Caco-2 (cell line): ENCODE measurements at regions not wholly inside any gene's neighbourhood (a gene's known extent, or its start where the extent isn't known, plus 50 kb on each side); places are given as distances from the start of the nearest gene placed in this dataset.

Experiments
- BruUV-seq: library from RNA; stranded (reverse); fragments of 400-500 nt; replicated peaks from 2 replicates; lab custom pipeline; 2021; lab: Mats Ljungman, UMichigan
- CTCF ChIA-PET: fragments of 300-600 bp; sonication (Branson Sonifier 250); formaldehyde crosslinking; loops from one replicate; lab custom pipeline; 2022; ENCODE audit warnings: antibody characterized with exemption; lab: Charles Lee
- POLR2A ChIA-PET: fragments of 300-600 bp; sonication (Branson Sonifier 250); formaldehyde crosslinking; loops from one replicate; lab custom pipeline; 2022; ENCODE audit warnings: antibody characterized with exemption; lab: Charles Lee
- DNase-seq, 2 experiments: peaks; one replicate each; pipeline versions ENCODE4 v3.0.0 to v3.0.0-alpha.2; 2020 to 2022
- H3K27me3 ChIP-seq: replicated peaks from 2 replicates; pipeline ENCODE4 v1.6.0; 2011; ENCODE audit warnings: low read length; ENCODE audit not compliant: control insufficient read depth, insufficient read depth
- H3K36me3 ChIP-seq: 2 replicates; pipeline ENCODE4 v1.5.1; 2011; ENCODE audit warnings: low read length; ENCODE audit not compliant: control insufficient read depth, insufficient read depth
- H3K4me1 ChIP-seq: fragments of 250-450 bp; sonication (Bioruptor Pico); 2 replicates; pipeline ENCODE4 v1.5.1; 2020; ENCODE audit warnings: mild to moderate bottlenecking
- H3K4me3 ChIP-seq: 2 replicates; pipeline ENCODE4 v1.5.1; 2011; ENCODE audit warnings: low read depth, mild to moderate bottlenecking, control low read depth, low read length
- H3K9me3 ChIP-seq: fragments of 250-450 bp; sonication (Bioruptor Pico); 2 replicates; pipeline ENCODE4 v1.5.1; 2020; ENCODE audit warnings: mild to moderate bottlenecking, moderate library complexity
- H3K27ac Mint-ChIP-seq: one replicate; pipeline ENCODE4 v1.8.0; 2022; ENCODE audit warnings: mixed read lengths; ENCODE audit not compliant: unreplicated experiment
- H3K27me3 Mint-ChIP-seq: one replicate; pipeline ENCODE4 v1.8.0; 2022; ENCODE audit warnings: mixed read lengths; ENCODE audit not compliant: insufficient read depth, unreplicated experiment
- H3K36me3 Mint-ChIP-seq: one replicate; pipeline ENCODE4 v1.8.0; 2022; ENCODE audit warnings: mild to moderate bottlenecking, mixed read lengths; ENCODE audit not compliant: insufficient read depth, unreplicated experiment
- H3K4me1 Mint-ChIP-seq: one replicate; pipeline ENCODE4 v1.8.0; 2022; ENCODE audit warnings: low read depth, mixed read lengths; ENCODE audit not compliant: unreplicated experiment
- H3K4me3 Mint-ChIP-seq: one replicate; pipeline ENCODE4 v1.8.0; 2022; ENCODE audit warnings: mild to moderate bottlenecking, moderate library complexity, mixed read lengths; ENCODE audit not compliant: unreplicated experiment
- H3K9me3 Mint-ChIP-seq: one replicate; pipeline ENCODE4 v1.8.0; 2022; ENCODE audit warnings: mixed read lengths; ENCODE audit not compliant: unreplicated experiment
- CTCF ChIP-seq, 2 experiments: fragments of 200-600 bp in 1 of 2; IDR thresholded peaks; 1 replicate in 1 of 2; 2 replicates in 1 of 2; pipeline versions ENCODE4 v1.5.1 to v1.8.0; 2011 to 2022; ENCODE audit warnings: antibody characterized with exemption in 1 of 2, control low read depth in 1 of 2, inconsistent platforms in 1 of 2, low read depth in 1 of 2, low read length in 1 of 2, mild to moderate bottlenecking in 1 of 2, moderate library complexity in 1 of 2; ENCODE audit not compliant: insufficient read depth in 1 of 2, severe bottlenecking in 1 of 2, unreplicated experiment in 1 of 2
- intact Hi-C: fragments of 100-400 bp; cut with micrococcal nuclease; formaldehyde crosslinking; loops from one replicate; pipeline ENCODE4 v1.10.0; 2022; ENCODE audit not compliant: unreplicated experiment

- intact Hi-C loops, result loop anchor here (5.0 kb wide), 2 partner anchors 285 to 365 kb away; no protein-coding TSS in a partner anchor
Measured at GRCh38 chr3:14262212-14262611, 83.6 kb downstream of the LSM3 start.

GRCh38 chr3:14262867-14263266 lies 84.2 kb downstream of the LSM3 start:
- Mint-ChIP-seq H3K27ac (no peak overlapping the region), H3K4me3 (no peak overlapping the region), H3K36me3 (no peaks in the 10 kb centered on the region), H3K4me1 (peaks cover 34% of the 10 kb centered on the region), H3K9me3 (no peaks in the 10 kb centered on the region), H3K27me3 (no peaks in the 10 kb centered on the region)
- no peaks in the 10 kb centered on the region for H3K9me3 ChIP-seq
- ChIA-PET CTCF (interaction anchor here (0.5 to 1.4 kb wide), 2 partner anchors 9 to 59 kb away, joined by 3 read pairs; no protein-coding TSS in a partner anchor), POLR2A (no interaction called here)
- intact Hi-C loops, result loop anchor here (5.0 kb wide), 2 partner anchors 284 to 366 kb away; no protein-coding TSS in a partner anchor
- DNase-seq, result no peak
- no TSS peak for BruUV-seq
- H3K4me3 ChIP-seq, result no peak overlapping the region
- H3K27me3 ChIP-seq, result no peaks in the 10 kb centered on the region
- H3K36me3 ChIP-seq, result no peaks in the 10 kb centered on the region
- no peak for TF ChIP-seq CTCF (IDR thresholded peaks at IDR 0.05; ENCODE audit: insufficient read depth in 1 of 2, low read depth in 1 of 2, low read length in 1 of 2, severe bottlenecking in 1 of 2, unreplicated experiment in 1 of 2)
- peaks cover 31% of the 10 kb centered on the region for H3K4me1 ChIP-seq

More at GRCh38 chr3:14262212-14262611, 83.6 kb downstream of the LSM3 start:
- H3K4me3 ChIP-seq, result no peak overlapping the region
- peaks cover 31% of the 10 kb centered on the region for H3K4me1 ChIP-seq
- Mint-ChIP-seq H3K9me3 (no peaks in the 10 kb centered on the region), H3K4me3 (no peak overlapping the region), H3K4me1 (peaks cover 28% of the 10 kb centered on the region), H3K27ac (no peak overlapping the region), H3K27me3 (no peaks in the 10 kb centered on the region), H3K36me3 (no peaks in the 10 kb centered on the region)
- no peaks in the 10 kb centered on the region for H3K9me3 ChIP-seq
- no peaks in the 10 kb centered on the region for H3K36me3 ChIP-seq
- BruUV-seq, result no TSS peak
- CTCF ChIA-PET, result interaction anchor here (0.5 to 1.4 kb wide), 2 partner anchors 9 to 59 kb away, joined by 3 read pairs; no protein-coding TSS in a partner anchor
- POLR2A ChIA-PET, result no interaction called here
- no peak for TF ChIP-seq CTCF (IDR thresholded peaks at IDR 0.05; ENCODE audit: insufficient read depth in 1 of 2, low read depth in 1 of 2, low read length in 1 of 2, severe bottlenecking in 1 of 2, unreplicated experiment in 1 of 2)
- no peak for DNase-seq
- H3K27me3 ChIP-seq, result no peaks in the 10 kb centered on the region

DNA sequence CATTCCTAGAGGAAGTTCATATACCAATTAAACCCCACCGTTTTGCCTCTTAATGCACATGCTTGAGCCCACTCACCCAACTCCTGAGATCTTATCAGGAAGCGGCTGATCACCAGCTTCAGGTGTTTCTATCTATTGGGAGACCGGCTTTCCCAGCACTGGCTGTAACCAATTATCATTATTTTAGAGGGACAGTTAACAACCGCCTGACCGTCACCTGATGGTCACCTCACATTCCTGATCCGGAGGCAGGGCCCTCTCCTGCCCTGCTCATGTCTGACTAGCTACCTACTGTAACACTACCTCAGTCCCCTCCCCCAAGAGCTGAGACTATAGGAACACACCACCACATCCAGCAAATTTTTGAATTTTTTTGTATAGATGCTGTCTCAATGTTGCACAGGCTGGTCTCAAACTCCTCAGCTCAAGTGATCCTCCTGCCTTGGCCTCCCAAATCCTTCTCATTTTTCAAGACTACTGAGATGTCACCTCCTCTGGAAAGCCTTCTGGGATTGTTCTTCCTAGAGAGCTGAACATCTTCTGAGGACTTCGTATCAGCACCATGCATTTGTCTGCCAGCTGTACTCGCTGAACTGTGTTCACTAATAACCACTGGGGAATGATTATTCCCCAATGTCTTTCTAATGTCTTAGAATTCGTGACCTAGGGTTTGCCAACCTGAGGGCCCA lies 84.8 kb downstream of the LSM3 start:
- no peaks in the 10 kb centered on the region for H3K27me3 ChIP-seq
- TF ChIP-seq CTCF (IDR thresholded peaks at IDR 0.05; ENCODE audit: insufficient read depth in 1 of 2, low read depth in 1 of 2, low read length in 1 of 2, severe bottlenecking in 1 of 2, unreplicated experiment in 1 of 2), result no peak
- intact Hi-C loops, result loop anchor here (5.0 kb wide), 2 partner anchors 284 to 366 kb away; no protein-coding TSS in a partner anchor
- H3K4me1 Mint-ChIP-seq, result peaks cover 40% of the 10 kb centered on the region
- H3K9me3 Mint-ChIP-seq, result no peaks in the 10 kb centered on the region
- DNase-seq, result no peak
- no TSS peak for BruUV-seq
- no peak overlapping the region for H3K4me3 ChIP-seq
- POLR2A ChIA-PET, result no interaction called here
- H3K36me3 ChIP-seq, result no peaks in the 10 kb centered on the region
- no peak overlapping the region for H3K4me3 Mint-ChIP-seq
- CTCF ChIA-PET, result interaction anchor here (0.6 to 1.4 kb wide), 2 partner anchors 60 to 170 kb away, joined by 3 to 4 read pairs; no protein-coding TSS in a partner anchor
- no peaks in the 10 kb centered on the region for H3K9me3 ChIP-seq
- peaks cover 31% of the 10 kb centered on the region for H3K4me1 ChIP-seq
- no peaks in the 10 kb centered on the region for H3K36me3 Mint-ChIP-seq
- no peak overlapping the region for H3K27ac Mint-ChIP-seq
- H3K27me3 Mint-ChIP-seq, result no peaks in the 10 kb centered on the region
